ENCODE measurements at regions not wholly inside any gene's neighbourhood (a gene's known extent, or its start where the extent isn't known, plus 50 kb on each side); places are given as distances from the start of the nearest gene placed in this dataset.

DNA sequence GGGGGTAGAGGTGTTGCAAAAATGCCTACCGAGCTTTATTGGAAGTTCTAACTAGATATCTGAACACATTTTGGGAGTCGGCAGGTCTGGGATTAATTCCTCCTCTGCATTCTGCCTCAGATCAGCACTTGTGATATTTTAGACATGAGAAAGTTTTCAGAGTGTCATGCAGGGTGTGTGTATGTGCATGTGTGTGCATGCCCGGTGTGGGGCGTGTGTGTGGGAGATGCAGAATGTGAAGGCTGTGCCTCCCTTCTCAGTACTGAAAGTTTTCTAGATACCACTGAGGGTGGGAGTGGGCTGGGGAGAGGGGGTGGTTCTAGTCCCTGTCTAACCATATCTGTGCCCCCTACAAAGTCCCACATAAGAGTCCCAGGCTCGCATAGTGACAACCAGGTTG, 180.0 kb upstream of the NTM start (continued):
- TF ChIP-seq, protein P1, sequence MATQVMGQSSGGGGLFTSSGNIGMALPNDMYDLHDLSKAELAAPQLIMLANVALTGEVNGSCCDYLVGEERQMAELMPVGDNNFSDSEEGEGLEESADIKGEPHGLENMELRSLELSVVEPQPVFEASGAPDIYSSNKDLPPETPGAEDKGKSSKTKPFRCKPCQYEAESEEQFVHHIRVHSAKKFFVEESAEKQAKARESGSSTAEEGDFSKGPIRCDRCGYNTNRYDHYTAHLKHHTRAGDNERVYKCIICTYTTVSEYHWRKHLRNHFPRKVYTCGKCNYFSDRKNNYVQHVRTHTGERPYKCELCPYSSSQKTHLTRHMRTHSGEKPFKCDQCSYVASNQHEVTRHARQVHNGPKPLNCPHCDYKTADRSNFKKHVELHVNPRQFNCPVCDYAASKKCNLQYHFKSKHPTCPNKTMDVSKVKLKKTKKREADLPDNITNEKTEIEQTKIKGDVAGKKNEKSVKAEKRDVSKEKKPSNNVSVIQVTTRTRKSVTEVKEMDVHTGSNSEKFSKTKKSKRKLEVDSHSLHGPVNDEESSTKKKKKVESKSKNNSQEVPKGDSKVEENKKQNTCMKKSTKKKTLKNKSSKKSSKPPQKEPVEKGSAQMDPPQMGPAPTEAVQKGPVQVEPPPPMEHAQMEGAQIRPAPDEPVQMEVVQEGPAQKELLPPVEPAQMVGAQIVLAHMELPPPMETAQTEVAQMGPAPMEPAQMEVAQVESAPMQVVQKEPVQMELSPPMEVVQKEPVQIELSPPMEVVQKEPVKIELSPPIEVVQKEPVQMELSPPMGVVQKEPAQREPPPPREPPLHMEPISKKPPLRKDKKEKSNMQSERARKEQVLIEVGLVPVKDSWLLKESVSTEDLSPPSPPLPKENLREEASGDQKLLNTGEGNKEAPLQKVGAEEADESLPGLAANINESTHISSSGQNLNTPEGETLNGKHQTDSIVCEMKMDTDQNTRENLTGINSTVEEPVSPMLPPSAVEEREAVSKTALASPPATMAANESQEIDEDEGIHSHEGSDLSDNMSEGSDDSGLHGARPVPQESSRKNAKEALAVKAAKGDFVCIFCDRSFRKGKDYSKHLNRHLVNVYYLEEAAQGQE (IDR thresholded peaks at IDR 0.05; ENCODE audit: low read depth, low read length) = no peak
- TF ChIP-seq STAT3 (IDR thresholded peaks at IDR 0.05; ENCODE audit: low read depth, low read length) = no peak
- TF ChIP-seq SIX5 (IDR thresholded peaks at IDR 0.05; ENCODE audit: low read depth, low read length, severe bottlenecking) = no peak
- TF ChIP-seq MTA3 (IDR thresholded peaks at IDR 0.05; ENCODE audit: borderline replicate concordance, low read length) = no peak
- no peak for TF ChIP-seq ZZZ3 (IDR thresholded peaks at IDR 0.05; ENCODE audit: control insufficient read depth, insufficient read length, low read depth)
- no peak for TF ChIP-seq NFXL1 (IDR thresholded peaks at IDR 0.05; ENCODE audit: borderline replicate concordance)
- TF ChIP-seq, protein P2, sequence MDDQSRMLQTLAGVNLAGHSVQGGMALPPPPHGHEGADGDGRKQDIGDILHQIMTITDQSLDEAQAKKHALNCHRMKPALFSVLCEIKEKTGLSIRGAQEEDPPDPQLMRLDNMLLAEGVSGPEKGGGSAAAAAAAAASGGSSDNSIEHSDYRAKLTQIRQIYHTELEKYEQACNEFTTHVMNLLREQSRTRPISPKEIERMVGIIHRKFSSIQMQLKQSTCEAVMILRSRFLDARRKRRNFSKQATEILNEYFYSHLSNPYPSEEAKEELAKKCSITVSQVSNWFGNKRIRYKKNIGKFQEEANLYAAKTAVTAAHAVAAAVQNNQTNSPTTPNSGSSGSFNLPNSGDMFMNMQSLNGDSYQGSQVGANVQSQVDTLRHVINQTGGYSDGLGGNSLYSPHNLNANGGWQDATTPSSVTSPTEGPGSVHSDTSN (IDR thresholded peaks at IDR 0.05; ENCODE audit: insufficient replicate concordance, low read depth, low read length) = no peak
- no peak for TF ChIP-seq KLF5 (IDR thresholded peaks at IDR 0.05; ENCODE audit: partially characterized antibody)
- TF ChIP-seq STAT1 (conservative IDR thresholded peaks at IDR 0.05) = no peak
- no peak for TF ChIP-seq SUPT20H (IDR thresholded peaks at IDR 0.05; ENCODE audit: borderline replicate concordance, control insufficient read depth, low read depth, low read length)

Measured in GM12878 (cell line).